ENCODE measurements at regions not wholly inside any gene's neighbourhood (a gene's known extent, or its start where the extent isn't known, plus 50 kb on each side); places are given as distances from the start of the nearest gene placed in this dataset.

DNA sequence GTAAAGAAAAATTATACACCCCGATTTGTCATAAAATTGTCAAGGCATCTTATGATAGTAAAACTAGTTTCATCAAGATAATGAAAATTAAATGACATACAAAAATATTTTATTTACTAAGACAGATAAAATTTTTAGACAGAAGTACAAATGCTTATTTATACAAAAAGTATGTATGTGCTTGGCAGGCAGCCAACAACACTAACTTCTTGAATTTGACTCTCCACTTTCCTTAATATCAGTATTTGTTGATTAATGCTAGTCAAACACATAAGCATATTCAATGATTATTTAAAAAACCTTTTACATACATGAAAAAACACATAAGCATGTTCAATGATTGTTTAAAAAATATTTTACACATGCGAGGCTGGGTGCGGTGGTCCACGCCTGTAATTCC is 1079.9 kb upstream of the CDH6 start:
- no peak overlapping the region for H3K23ac ChIP-seq (ENCODE audit: insufficient read length, low read depth, low read length)
- no peaks in the 10 kb centered on the region for H3K27me3 Mint-ChIP-seq (ENCODE audit: low read depth)
- no peak overlapping the region for H4K8ac ChIP-seq (replicated peaks; ENCODE audit: insufficient read length, low read depth, low read length)
- H4K91ac ChIP-seq (ENCODE audit: insufficient read length, low read depth, low read length) = no peak overlapping the region
- TF ChIP-seq, protein P1, sequence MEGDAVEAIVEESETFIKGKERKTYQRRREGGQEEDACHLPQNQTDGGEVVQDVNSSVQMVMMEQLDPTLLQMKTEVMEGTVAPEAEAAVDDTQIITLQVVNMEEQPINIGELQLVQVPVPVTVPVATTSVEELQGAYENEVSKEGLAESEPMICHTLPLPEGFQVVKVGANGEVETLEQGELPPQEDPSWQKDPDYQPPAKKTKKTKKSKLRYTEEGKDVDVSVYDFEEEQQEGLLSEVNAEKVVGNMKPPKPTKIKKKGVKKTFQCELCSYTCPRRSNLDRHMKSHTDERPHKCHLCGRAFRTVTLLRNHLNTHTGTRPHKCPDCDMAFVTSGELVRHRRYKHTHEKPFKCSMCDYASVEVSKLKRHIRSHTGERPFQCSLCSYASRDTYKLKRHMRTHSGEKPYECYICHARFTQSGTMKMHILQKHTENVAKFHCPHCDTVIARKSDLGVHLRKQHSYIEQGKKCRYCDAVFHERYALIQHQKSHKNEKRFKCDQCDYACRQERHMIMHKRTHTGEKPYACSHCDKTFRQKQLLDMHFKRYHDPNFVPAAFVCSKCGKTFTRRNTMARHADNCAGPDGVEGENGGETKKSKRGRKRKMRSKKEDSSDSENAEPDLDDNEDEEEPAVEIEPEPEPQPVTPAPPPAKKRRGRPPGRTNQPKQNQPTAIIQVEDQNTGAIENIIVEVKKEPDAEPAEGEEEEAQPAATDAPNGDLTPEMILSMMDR (conservative IDR thresholded peaks at IDR 0.05) = no peak
- no peak overlapping the region for H2AK5ac ChIP-seq (ENCODE audit: insufficient read length, low read length)
- H3K27me3 ChIP-seq (ENCODE audit: insufficient read depth, low read length) = no peaks in the 10 kb centered on the region
- no peaks in the 10 kb centered on the region; a peak in 1 of 5 replicates for H3K9me3 Mint-ChIP-seq
- H2BK15ac ChIP-seq (ENCODE audit: low read depth, low read length) = no peak overlapping the region
- no peak overlapping the region for H3K56ac ChIP-seq (ENCODE audit: insufficient read length, low read depth, low read length)
- no peak overlapping the region for H2BK5ac ChIP-seq (ENCODE audit: insufficient read length, low read length)
- no peak overlapping the region for H3K27ac Mint-ChIP-seq
- H3T11ph ChIP-seq (ENCODE audit: low read length) = no peak overlapping the region
- no peaks in the 10 kb centered on the region for H3K36me3 Mint-ChIP-seq (ENCODE audit: insufficient read depth in 1 of 3, low read depth in 3 of 3)
- no peaks in the 10 kb centered on the region for H3K4me1 Mint-ChIP-seq
- H2BK12ac ChIP-seq (ENCODE audit: insufficient read length, low read depth, low read length) = no peak overlapping the region
- H3K9ac ChIP-seq (ENCODE audit: extremely low read depth, insufficient read length, low read length) = no peak overlapping the region
- H3K23me2 ChIP-seq (ENCODE audit: insufficient read length, low read depth, low read length, poor library complexity, severe bottlenecking) = no peaks in the 10 kb centered on the region
- no peaks in the 10 kb centered on the region for H3K79me2 ChIP-seq (ENCODE audit: insufficient read depth, low read length)
- H4K5ac ChIP-seq (ENCODE audit: insufficient read length, low read depth, low read length) = no peak overlapping the region
- no peak for DNase-seq
- no peak overlapping the region for H3K4me3 Mint-ChIP-seq
- H3K9me3 ChIP-seq (ENCODE audit: control insufficient read depth, low read depth, low read length) = no peaks in the 10 kb centered on the region
- H3K14ac ChIP-seq (ENCODE audit: insufficient read depth, low read length) = no peak overlapping the region
- no peak overlapping the region for H2AFZ ChIP-seq (ENCODE audit: low read length)
- H3K27ac ChIP-seq (ENCODE audit: insufficient read length, low read depth, low read length) = no peak overlapping the region
- no peak overlapping the region for H3K4me2 ChIP-seq (ENCODE audit: insufficient read depth, insufficient read length, low read length)
- no peaks in the 10 kb centered on the region for H4K20me1 ChIP-seq (ENCODE audit: control insufficient read depth, insufficient read depth, insufficient read length)
- no peak overlapping the region for H3K18ac ChIP-seq (ENCODE audit: insufficient read length, low read depth, low read length)
- H2BK120ac ChIP-seq (ENCODE audit: low read depth, low read length, poor library complexity, severe bottlenecking) = no peak overlapping the region
- no peak overlapping the region for H2BK20ac ChIP-seq (ENCODE audit: low read depth, low read length, poor library complexity, severe bottlenecking)
- no CpG with 5 or more reads among the region's 4 CpGs for WGBS (ENCODE audit: extremely low coverage, insufficient read length, low lambda C conversion rate)
- no peaks in the 10 kb centered on the region for H3K4me1 ChIP-seq (ENCODE audit: insufficient read depth, low read length)
- H3K79me1 ChIP-seq (ENCODE audit: insufficient read depth, low read depth, low read length, poor library complexity, severe bottlenecking) = no peaks in the 10 kb centered on the region
- H3K4ac ChIP-seq (ENCODE audit: low read depth, low read length) = no peak overlapping the region

All from H9 (cell line).